Testis (tissue), 2 donors: ENCODE measurements at regions not wholly inside any gene's neighbourhood (a gene's known extent, or its start where the extent isn't known, plus 50 kb on each side); places are given as distances from the start of the nearest gene placed in this dataset.
"Not testable (repeated sequence)": the region's sequence is repeated elsewhere in the genome, so short reads cannot be mapped to it uniquely, and the experiment has no call there.

Experiments used
- DNase-seq: peaks from one replicate; pipeline ENCODE4 v3.0.0-alpha.2; 2019
- H3K27ac ChIP-seq, 2 donors: fragments of 200-600 bp; sonication (generic); one replicate each; pipeline ENCODE4 v1.5.1; 2019
- H3K27me3 ChIP-seq: fragments of 200-600 bp; sonication (generic); one replicate; pipeline ENCODE4 v1.5.1; 2019
- H3K36me3 ChIP-seq: fragments of 200-600 bp; sonication (generic); one replicate; pipeline ENCODE4 v1.5.1; 2017; ENCODE audit warnings: low read depth; ENCODE audit errors: missing control alignments
- H3K4me1 ChIP-seq: fragments of 200-600 bp; sonication (generic); one replicate; pipeline ENCODE4 v1.5.1; 2019
- H3K4me3 ChIP-seq, 2 donors: fragments of 200-600 bp; sonication (generic); one replicate each; pipeline ENCODE4 v1.5.1; 2017 to 2019
- H3K9me3 ChIP-seq: fragments of 200-600 bp; sonication (generic); one replicate; pipeline ENCODE4 v1.5.1; 2017
- CTCF ChIP-seq, 3 experiments: fragments of 450-650 bp in 2 of 3; fragments of 200-600 bp in 1 of 3; sonication (generic) in 1 of 3; IDR thresholded peaks; one replicate each; pipeline ENCODE4 v1.5.1; 2016 to 2019; ENCODE audit warnings: antibody characterized with exemption in 3 of 3, mild to moderate bottlenecking in 2 of 3, moderate library complexity in 1 of 3
- POLR2A ChIP-seq: fragments of 450-650 bp; IDR thresholded peaks from one replicate; pipeline ENCODE4 v1.6.1; 2017; ENCODE audit warnings: antibody characterized with exemption, mild to moderate bottlenecking, moderate library complexity
- WGBS, 2 donors: methylation state at CpG; one replicate each; pipeline ENCODE4 v1.1.5; 2018; 5-methylcytosine and 5-hydroxymethylcytosine counted together
- intact Hi-C: fragments of 100-400 bp; cut with DNase I; formaldehyde crosslinking; loops from one replicate; pipeline ENCODE4 v1.15.1; 2023; ENCODE audit warnings: low total_unique reads

DNA sequence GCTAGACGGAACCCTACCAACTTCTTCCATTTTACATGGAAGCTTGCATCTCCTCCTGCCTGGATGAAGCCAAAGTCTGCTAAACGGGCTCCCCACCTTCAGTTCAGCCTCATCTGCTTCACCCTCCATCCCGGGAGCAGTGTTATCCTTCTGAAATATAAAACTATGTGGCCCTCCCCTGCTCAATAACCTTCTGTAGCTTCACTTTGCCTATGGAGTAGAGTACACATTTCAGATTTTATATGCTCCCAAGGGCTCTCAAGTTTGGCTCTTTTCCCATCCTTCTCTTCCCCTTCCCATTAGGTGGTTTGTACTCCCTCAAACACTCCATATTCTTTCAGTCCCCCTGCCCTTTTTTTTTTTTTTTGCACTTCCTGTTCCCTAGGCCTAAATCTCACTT lies 115.9 kb upstream of the RAI2 start:
- Histone ChIP-seq H3K9me3 (no peaks in the 10 kb centered on the region), H3K4me1 (no peaks in the 10 kb centered on the region), H3K4me3 (no peak overlapping the region), H3K36me3 (no peaks in the 10 kb centered on the region), H3K27ac (no peak overlapping the region), H3K27me3 (no peaks in the 10 kb centered on the region)
- no peak for TF ChIP-seq CTCF (IDR thresholded peaks at IDR 0.05)
- TF ChIP-seq POLR2A = no peak
- 84 to 89% methylated on average over 3 of the region's 3 CpGs for WGBS, 2 donors
- intact Hi-C loops = no loop called here
- no peak for DNase-seq

- intact Hi-C loops, H3K9me3 ChIP-seq, H3K4me1 ChIP-seq, H3K36me3 ChIP-seq, DNase-seq, H3K27ac ChIP-seq, H3K4me3 ChIP-seq, H3K27me3 ChIP-seq: not testable (repeated sequence)
- 94 to 96% methylated on average over 5 of the region's 5 CpGs for WGBS, 2 donors
Observed at GRCh38 chrX:17975349-17975748, 114.3 kb upstream of the RAI2 start.

DNA sequence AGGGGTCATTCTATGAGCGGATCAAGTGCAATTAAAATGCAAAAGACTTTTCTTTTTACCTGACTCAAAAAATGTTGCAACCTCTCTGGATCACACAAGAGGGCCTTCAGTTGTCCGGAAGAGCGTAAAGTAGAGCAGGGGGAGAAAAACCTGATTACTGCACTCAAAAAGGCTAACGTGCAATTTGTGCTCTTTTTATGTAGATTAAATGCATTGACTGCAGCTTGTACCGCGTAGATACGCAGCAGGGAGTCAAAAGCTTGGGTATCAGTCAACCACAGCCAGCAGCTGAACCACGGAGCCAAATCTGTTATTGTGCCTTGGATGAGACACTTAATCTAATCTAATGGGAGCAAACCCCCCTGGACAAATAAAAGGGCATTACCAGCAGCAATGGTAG lies 107.3 kb upstream of the RAI2 start:
- intact Hi-C loops = no loop called here
- H3K4me3 ChIP-seq = no peak overlapping the region
- no peak overlapping the region for H3K27ac ChIP-seq
- DNase-seq = no peak
- no peaks in the 10 kb centered on the region for H3K9me3 ChIP-seq
- H3K36me3 ChIP-seq = no peaks in the 10 kb centered on the region
- WGBS, 2 donors = 60 to 61% methylated on average over 5 to 8 of the region's 8 CpGs
- peaks cover 3% of the 10 kb centered on the region for H3K4me1 ChIP-seq
- TF ChIP-seq CTCF (IDR thresholded peaks at IDR 0.05) (no peak), POLR2A (no peak)
- no peaks in the 10 kb centered on the region for H3K27me3 ChIP-seq

DNA sequence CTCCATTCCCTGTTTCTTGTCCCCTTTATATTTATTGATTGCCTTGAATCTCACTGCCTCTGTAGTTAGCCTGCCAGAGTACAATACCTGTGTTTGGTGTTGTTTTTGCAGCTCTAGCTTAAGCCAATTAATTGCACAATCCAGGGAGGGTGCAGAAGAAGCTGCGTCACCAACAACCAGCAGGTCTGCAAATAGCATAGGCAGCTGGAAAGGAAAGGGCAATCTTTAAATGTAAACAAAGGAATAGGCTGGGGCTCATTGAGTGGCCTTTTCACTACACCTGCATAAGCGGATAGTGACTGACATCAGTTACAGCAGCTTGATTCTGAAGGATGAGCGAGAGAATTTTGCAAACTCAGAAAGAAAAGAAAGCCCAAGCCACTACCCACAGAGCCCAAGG lies 106.8 kb upstream of the RAI2 start:
- 91% methylated on average over 3 of the region's 3 CpGs for WGBS, 2 donors
- Histone ChIP-seq H3K27ac (no peak overlapping the region), H3K36me3 (no peaks in the 10 kb centered on the region), H3K9me3 (no peaks in the 10 kb centered on the region), H3K4me1 (peaks cover 3% of the 10 kb centered on the region), H3K4me3 (no peak overlapping the region), H3K27me3 (no peaks in the 10 kb centered on the region)
- DNase-seq = no peak
- TF ChIP-seq POLR2A (no peak), CTCF (IDR thresholded peaks at IDR 0.05) (no peak)
- intact Hi-C loops = no loop called here

DNA sequence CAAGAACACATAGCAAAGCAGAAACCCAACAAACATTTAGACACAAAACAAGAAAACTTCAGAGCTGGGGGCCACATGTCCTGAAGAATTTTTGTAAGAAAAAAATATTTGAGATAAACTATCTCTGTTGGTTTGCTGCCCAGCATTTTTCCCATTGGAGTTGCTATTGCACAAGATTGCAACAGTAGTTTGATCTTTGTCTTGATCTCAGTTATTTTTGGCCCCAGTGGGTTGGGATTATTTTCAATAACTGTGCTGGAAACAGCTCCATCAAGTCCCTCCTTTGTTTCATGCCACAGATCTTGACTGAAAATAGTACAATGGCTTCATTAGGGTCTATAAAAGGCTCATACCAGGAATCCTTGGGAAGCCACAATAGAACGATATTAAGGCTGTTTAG lies 103.8 kb upstream of the RAI2 start:
- DNase-seq = peak; percentile 24
- Histone ChIP-seq H3K4me1 (peaks cover 3% of the 10 kb centered on the region), H3K27me3 (no peaks in the 10 kb centered on the region), H3K36me3 (no peaks in the 10 kb centered on the region), H3K4me3 (no peak overlapping the region), H3K9me3 (no peaks in the 10 kb centered on the region), H3K27ac (no peak overlapping the region)
- WGBS, 2 donors = 63 to 73% methylated on average over 1 of the region's 1 CpG
- TF ChIP-seq CTCF (IDR thresholded peaks at IDR 0.05) (no peak), POLR2A (no peak)
- intact Hi-C loops = no loop called here
